DMS53 treated with DMSO at 0.1 percent for 48 hours (cell line): ENCODE measurements at regions not wholly inside any gene's neighbourhood (a gene's known extent, or its start where the extent isn't known, plus 50 kb on each side); places are given as distances from the start of the nearest gene placed in this dataset.
A peak's percentile ranks its signal among the peaks of the same experiment; 100 is the strongest.

Experiments
- DNase-seq: peaks from one replicate; lab custom pipeline; 2025; ENCODE audit not compliant: unreplicated experiment; lab: John Stamatoyannopoulos, UW

GRCh38 chr13:108435393-108436149, 166.1 kb downstream of the TNFSF13B start:
- DNase-seq: no peak

- DNase-seq: no peak
Observed at GRCh38 chr13:108437496-108437895, 168.0 kb downstream of the TNFSF13B start.

DNA sequence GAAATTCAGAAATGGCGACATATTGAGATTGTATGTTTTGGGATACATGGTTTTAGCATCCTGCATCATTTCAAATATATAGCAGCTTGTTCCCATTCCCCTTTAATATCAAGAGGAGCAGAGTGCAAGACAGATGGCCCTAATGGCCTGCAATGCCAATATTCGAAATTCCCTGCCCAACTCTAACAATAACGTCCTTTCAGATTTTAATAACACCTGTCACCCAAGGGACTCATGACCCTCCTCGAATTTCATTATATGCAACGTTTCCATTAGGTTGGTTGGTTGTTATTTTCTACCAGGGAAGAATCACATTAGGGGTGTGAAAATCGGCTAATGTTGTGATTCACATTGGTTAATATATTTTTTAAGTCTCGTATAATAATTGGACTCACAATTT, 170.0 kb downstream of the TNFSF13B start:
- no peak for DNase-seq

- no peak for DNase-seq
Observed at GRCh38 chr13:108444448-108444847, 174.9 kb downstream of the TNFSF13B start.

DNA sequence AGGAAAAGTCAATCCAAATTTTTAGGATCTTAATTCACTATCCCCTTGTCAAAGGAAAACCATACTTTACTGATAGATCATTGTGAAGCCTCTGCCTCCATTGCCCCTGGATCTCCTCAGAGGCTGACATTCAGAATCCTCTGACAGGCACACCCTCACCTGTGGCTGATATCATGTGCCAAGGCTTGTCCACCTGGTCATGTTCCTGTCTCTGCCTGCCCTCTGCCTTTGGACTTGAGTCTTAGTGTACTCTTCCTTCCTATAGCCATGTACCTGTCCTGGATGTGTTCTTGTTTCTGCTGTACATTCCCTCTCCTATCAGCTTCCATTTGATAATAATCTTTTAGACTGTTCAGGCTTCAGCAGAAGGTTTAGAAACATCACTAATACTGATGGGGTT, 179.4 kb downstream of the TNFSF13B start:
- no peak for DNase-seq

GRCh38 chr13:108451121-108451520, 178.3 kb upstream of the MYO16 start:
- DNase-seq: no peak

DNA sequence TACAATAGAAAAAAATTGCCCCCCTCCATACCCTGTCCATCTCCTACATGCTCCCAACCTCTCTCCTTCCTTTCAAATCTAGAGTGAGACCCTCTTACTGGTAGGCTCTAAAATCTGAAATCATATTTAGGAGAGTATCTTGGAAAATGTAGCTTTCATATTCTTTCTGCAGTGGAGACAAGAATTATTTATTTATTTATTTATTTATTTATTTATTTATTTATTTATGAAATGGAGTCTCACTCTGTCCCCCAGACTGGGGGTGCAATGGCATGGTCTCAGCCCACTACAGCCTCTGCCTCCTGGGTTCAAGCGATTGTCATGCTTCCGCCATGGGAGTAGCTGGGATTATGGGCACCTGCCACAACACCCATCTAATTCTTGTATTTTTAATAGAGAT, 174.1 kb upstream of the MYO16 start:
- no peak for DNase-seq

DNA sequence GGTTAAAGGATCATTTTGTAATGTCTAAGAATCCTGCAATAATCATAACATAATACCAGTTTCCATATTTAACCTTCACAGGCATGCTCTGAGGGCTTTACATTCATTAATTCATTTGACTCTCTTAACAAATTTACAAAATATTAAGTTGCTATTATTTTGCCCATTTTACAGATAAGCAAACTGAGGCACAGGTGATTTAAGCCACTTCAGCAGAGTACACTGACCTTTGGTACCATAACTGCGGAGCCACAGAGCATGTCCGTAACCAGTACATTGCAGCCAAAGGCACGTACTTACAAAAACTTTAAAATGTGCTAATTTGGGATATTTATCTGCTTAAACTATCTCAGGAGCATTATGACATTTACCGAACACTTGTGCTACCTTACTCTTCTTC, 169.4 kb upstream of the MYO16 start:
- DNase-seq: no peak

DNA sequence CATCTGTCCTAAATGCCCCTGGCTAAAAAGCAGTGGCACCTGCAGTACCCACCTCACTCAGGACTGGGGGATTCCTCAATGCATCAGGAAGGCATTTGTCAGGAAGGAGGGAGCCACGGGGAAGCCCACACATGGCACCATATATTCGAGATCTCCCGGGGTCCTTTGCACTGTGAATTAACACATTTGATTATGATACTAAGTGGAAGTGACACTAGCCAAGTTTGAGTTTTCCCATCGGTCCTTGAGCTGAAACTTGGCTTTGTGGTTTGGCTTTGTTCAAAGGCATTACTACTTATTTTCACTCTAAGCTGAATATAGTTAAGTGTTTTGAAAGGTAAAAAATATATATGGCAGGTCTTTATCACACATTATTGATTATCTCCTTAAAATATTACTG, 168.7 kb upstream of the MYO16 start:
- no peak for DNase-seq

DNA sequence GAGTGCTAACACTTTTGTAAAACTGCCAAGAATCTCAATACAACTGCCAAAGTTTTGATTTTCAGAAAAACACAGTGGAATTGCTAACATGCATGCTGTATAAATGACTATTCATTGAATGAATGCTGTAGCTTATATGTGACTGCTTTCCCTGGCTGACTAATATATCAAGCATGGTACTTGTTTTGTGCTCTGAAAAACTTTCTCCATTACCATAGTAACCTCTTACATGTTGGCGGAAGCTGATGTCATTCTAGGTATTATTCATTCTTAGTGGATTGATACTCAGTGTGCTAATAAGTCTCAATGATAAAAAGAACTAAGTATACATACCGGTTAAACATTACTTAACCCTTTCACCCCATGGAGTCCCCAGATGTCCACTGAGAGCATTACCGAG, 166.1 kb upstream of the MYO16 start:
- peak; percentile 9 for DNase-seq

DNA sequence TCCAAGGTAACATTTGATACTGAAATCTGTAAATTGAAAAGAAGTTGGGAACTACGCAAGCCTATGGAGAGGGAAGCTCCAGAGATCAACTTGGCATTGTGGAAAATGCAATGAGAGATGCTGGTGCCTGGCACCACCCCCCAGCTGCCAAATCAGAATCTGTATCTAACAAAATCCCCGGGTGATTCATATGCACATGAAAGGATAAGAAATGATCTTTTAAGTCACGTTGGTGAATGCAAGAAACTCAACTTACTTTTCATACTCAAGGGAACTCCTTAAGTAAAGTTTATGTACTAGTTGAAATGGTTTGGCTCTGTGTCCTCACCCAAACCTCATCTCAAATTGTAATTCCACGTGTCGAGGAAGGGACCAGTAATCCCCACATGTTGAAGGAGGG, 158.5 kb upstream of the MYO16 start:
- no peak for DNase-seq

- DNase-seq: no peak
Observed at GRCh38 chr13:108475181-108475580, 154.2 kb upstream of the MYO16 start.

GRCh38 chr13:108477376-108477775, 152.0 kb upstream of the MYO16 start:
- DNase-seq: no peak

DNA sequence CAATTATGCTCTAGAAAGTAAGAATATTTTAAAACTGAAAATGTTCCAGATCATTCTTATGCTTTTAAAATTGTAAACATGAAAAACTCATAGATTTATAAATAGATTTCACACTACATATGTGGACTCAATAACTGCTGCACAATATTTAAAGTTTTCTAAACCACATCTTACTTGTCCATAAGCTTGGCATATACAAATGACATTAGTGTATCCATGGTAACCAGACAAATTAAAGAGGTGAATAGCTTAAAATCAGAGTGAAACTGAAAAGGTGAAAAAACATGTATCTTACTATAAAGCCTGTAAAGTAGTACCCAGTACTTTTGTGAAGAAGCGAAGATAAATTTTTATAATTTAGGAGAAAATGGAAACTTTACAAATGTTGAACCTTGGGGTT, 151.2 kb upstream of the MYO16 start:
- DNase-seq: no peak

- no peak for DNase-seq
Observed at GRCh38 chr13:108483981-108484380, 145.4 kb upstream of the MYO16 start.

GRCh38 chr13:108486096-108486495, 143.3 kb upstream of the MYO16 start:
- DNase-seq: no peak

DNA sequence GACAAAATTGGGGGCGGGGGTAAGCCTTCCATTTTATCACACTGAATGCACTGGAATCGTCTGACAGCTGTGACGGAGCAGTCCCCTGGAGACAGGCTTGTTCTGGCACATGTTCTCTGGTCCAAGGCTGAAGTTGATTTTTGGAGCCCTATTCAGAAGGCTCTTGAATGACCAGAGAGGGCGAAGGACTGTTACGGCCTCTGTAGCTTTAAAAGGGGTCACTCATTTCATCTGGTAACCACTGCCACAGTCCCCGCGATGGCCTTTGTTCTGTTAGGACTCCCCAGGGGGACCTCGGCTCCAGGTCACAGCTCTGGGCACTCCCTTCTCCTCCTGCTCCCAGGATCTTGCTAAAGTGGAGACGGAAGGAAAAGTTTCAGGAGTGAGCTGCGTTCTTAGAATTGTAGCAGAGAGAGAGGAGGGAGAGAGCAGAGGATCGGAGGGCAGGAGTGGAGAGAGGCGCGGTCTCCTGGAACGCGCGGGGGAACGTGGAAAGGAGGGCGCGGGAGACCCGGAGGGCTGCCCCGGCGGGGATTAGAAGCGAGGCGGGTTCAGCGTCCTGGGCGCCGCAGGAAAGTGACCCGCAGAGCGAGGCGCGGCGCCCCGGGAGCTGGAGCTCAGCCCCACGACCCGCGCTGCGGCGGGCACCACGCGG, 134.3 kb upstream of the MYO16 start:
- no peak for DNase-seq

- DNase-seq: no peak
Observed at GRCh38 chr13:108495646-108496361, 133.6 kb upstream of the MYO16 start.

GRCh38 chr13:108496362-108497210, 132.8 kb upstream of the MYO16 start:
- no peak for DNase-seq

- no peak for DNase-seq
Observed at GRCh38 chr13:108500711-108501110, 128.7 kb upstream of the MYO16 start.

GRCh38 chr13:108508263-108508662, 121.1 kb upstream of the MYO16 start:
- DNase-seq: peak; percentile 2
